ENCODE measurements at regions not wholly inside any gene's neighbourhood (a gene's known extent, or its start where the extent isn't known, plus 50 kb on each side); places are given as distances from the start of the nearest gene placed in this dataset.
A peak's percentile ranks its signal among the peaks of the same experiment; 100 is the strongest.
"Not testable (repeated sequence)": the region's sequence is repeated elsewhere in the genome, so short reads cannot be mapped to it uniquely, and the experiment has no call there.

DNA sequence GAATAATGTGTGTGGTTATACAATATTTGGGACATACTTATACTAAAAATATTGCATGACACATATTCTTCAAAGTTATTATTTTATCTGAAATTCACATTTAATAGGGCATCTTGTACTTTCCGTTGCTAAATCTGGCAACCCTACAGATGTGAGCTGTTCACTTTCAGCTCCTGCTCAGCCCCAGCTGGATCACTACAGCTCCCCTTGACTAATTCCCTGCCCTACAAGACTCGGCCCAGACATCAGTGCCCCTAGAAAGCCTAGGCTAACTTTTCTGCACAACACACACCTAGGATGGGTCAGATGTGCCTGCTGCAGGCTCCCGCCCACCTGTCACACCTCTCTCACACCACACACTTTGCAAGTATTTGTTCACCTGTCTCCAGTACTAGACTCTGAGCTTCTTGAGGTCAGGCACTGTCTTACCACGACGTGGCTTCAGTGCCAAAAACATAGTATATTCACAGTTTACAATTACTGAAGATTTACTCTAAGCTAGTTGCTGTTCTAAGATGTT lies 84.1 kb downstream of the PRR15 start:
- DNase-seq (ENCODE audit: low read depth); H3K4me3 ChIP-seq (ENCODE audit: low read depth, low read length): not testable (repeated sequence)

GRCh38 chr7:29649028-29649716 lies 85.5 kb downstream of the PRR15 start:
- DNase-seq (ENCODE audit: low read depth), result no peak
- no peak overlapping the region for H3K4me3 ChIP-seq (ENCODE audit: low read depth, low read length)

DNA sequence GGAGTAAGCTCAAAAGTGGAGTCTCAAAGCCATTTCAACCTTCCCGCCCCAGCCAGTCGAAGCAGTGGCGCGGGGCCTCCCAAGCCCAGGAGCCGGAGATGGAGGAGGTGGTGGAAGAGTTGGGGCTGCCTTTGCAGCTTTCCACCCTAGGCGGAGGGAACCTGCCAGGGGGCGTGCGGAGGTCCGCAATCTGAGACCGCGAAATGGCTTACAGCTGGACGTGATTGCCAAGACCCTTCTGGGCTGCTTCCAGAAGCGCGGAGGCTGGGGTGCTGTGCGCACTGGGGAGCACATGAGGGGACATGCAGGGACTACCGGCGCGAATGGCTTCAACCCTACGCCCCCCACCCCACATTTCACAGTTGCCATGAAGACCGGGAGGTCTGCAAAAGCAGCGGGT lies 86.2 kb downstream of the PRR15 start:
- DNase-seq (ENCODE audit: low read depth), result no peak
- H3K4me3 ChIP-seq (ENCODE audit: low read depth, low read length), result no peak overlapping the region

DNA sequence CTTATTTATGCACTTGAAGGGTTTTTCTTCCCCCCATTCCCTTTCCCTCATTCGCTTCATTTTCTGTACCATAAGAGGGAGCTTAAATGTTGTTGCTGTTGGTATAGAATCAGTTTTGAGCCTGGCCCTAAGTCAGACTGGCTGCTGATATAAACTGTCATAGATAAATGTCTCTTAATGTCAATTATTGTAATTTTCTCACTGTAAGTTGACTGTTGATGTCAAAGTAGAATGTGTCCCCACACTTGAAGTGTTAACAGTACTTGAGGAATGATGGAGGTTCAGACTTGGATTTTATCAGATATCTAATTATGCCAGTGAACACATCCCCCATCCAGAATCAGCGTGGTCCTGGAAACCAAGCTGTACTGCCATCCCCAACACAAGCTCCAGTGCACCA lies 87.8 kb downstream of the PRR15 start:
- DNase-seq (ENCODE audit: low read depth), result no peak
- no peak overlapping the region for H3K4me3 ChIP-seq (ENCODE audit: low read depth, low read length)

DNA sequence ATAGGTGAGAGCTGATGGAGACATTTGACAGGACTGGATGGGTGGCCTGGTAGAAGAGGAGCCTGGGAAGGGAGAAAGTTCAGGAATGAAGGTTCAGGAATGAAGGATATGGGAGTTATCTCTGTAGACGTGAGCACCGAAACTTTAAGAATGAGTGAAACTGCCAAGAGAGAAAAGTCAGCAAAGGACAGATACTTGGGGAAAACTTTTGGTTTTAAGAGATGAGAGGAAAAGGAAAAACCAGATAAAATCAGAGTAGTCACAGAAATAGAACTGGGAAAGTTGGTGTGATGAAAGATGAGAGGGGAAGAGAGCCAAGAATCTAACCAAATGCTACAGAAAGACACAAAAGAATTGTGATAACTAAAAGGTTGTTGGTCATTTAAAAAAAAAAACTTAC lies 88.9 kb downstream of the PRR15 start:
- DNase-seq (ENCODE audit: low read depth), result no peak
- no peak overlapping the region for H3K4me3 ChIP-seq (ENCODE audit: low read depth, low read length)

- not testable (repeated sequence) for DNase-seq (ENCODE audit: low read depth); H3K4me3 ChIP-seq (ENCODE audit: low read depth, low read length)
These were observed 90.7 kb downstream of the PRR15 start for GRCh38 chr7:29654340-29654739.

DNA sequence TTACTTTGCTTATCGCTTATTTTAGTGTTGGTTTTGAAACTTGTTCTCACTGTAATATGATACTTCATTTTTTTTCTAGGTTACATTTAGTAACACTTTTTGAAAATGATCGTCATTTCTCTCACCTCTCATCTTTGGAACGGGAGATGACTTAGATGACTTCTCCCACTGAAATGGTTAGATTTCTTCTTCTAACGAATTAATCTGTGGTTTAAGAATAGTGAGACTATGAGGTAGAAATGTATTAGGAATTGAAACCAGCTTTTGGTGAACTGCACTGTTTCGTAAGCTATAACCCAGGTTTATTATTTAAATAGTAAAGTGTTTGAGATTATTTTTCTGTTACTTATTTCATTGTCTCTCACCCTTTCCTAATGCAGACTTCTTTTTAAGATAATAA lies 93.7 kb downstream of the PRR15 start:
- H3K4me3 ChIP-seq (ENCODE audit: low read depth, low read length), result no peak overlapping the region
- DNase-seq (ENCODE audit: low read depth), result no peak

DNA sequence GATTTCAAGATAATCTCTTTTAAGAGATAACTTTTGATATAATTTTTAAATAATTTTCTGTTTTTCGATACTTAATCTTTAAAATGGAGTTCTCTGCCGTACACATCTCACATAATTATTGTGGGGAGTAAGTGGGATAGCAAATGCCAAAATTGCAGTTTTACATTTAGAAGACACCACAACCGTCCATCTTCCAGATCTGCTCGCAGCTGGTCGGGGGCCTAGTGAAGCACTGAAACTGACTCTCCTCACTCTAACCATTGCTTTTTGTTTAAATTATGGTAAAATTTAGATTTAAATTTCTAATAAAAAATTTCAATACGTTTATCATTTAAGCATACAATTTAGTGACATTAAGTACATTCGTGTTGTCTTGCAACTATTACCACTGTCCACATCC lies 94.2 kb downstream of the PRR15 start:
- DNase-seq (ENCODE audit: low read depth), result no peak
- H3K4me3 ChIP-seq (ENCODE audit: low read depth, low read length), result no peak overlapping the region

DNA sequence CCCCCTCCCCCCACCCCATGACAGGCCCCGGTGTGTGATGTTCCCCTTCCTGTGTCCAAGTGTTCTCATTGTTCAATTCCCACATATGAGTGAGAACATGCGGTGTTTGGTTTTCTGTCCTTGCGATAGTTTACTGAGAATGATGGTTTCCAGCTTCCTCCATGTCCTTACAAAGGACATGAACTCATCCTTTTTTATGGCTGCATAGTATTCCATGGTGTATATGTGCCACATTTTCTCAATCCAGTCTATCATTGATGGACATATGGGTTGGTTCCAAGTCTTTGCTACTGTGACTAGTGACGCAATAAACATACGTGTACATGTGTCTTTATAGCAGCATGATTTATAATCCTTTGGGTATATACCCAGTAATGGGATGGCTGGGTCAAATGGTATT lies 95.6 kb downstream of the PRR15 start:
- not testable (repeated sequence) for H3K4me3 ChIP-seq (ENCODE audit: low read depth, low read length); DNase-seq (ENCODE audit: low read depth)

- not testable (repeated sequence) for DNase-seq (ENCODE audit: low read depth); H3K4me3 ChIP-seq (ENCODE audit: low read depth, low read length)
These were observed 99.3 kb downstream of the PRR15 start for GRCh38 chr7:29662899-29663298.

GRCh38 chr7:29664999-29665398 lies 101.4 kb downstream of the PRR15 start:
- not testable (repeated sequence) for H3K4me3 ChIP-seq (ENCODE audit: low read depth, low read length); DNase-seq (ENCODE audit: low read depth)

DNA sequence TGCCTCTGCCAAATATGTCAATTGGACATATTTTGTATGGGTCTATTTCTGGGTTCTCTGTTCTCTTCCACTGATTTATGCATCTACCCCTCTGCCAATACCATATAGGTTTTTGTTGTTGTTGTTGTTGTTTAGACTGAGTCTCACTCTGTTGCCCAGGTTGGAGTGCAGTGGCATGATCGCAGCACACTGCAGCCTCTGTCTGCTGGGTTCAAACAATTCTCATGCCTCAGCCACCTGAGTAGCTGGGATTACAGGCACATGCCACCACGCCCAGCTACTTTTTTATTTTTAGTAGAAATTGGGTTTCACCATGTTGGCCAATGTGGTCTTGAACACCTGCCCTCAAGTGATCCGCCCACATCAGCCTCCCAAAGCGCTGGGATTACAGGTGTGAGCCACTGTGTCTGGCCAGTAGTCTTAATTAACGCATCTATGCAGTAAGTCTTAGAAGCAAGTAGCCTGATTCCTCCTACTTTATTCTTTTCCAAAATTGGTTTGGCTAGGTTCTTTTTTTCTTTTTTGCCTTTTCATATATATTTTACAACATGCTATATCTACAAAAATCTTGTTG lies 103.5 kb downstream of the PRR15 start:
- H3K4me3 ChIP-seq (ENCODE audit: low read depth, low read length); DNase-seq (ENCODE audit: low read depth): not testable (repeated sequence)

GRCh38 chr7:29671286-29671685 lies 107.7 kb downstream of the PRR15 start:
- not testable (repeated sequence) for H3K4me3 ChIP-seq (ENCODE audit: low read depth, low read length); DNase-seq (ENCODE audit: low read depth)

DNA sequence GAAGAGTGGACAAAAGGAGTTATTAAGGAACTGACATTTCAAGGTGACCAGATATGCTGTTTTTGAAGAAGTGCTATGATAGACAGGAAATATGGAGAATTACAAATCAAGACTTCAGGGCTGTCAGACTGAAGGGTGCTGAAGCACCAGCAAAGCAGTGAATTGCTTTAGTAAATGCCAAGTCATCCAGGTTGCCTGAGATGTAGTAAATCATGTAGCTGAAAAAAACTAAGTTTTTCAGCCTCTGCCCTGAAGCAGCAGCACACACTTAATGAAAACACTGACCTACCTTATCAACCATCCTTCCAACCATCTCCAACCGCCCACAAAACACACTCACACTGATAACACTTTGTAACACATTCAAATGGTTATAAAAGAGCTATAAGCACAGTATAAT lies 110.0 kb downstream of the PRR15 start:
- not testable (repeated sequence) for DNase-seq (ENCODE audit: low read depth); H3K4me3 ChIP-seq (ENCODE audit: low read depth, low read length)

- not testable (repeated sequence) for H3K4me3 ChIP-seq (ENCODE audit: low read depth, low read length); DNase-seq (ENCODE audit: low read depth)
These were observed 111.0 kb downstream of the PRR15 start for GRCh38 chr7:29674626-29675025.

DNA sequence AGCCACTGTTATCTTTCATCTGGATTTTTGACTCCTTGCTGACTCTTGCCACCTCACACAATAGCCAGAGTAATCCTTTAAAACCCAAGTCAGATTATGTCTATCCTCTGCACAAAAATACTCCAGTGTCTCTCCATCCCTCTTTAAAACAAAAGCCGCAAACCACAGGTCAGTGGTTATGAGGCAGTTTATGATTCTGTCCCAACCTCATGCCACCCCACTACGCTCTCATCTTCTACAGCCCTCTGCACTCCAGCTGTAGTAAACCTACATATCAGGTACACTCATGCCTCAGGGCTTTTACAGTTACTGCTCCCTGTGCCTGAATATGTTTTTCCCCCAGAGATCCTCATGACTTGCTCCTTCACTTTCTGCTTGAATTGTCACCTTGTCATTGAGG lies 113.6 kb downstream of the PRR15 start:
- DNase-seq (ENCODE audit: low read depth); H3K4me3 ChIP-seq (ENCODE audit: low read depth, low read length): not testable (repeated sequence)

DNA sequence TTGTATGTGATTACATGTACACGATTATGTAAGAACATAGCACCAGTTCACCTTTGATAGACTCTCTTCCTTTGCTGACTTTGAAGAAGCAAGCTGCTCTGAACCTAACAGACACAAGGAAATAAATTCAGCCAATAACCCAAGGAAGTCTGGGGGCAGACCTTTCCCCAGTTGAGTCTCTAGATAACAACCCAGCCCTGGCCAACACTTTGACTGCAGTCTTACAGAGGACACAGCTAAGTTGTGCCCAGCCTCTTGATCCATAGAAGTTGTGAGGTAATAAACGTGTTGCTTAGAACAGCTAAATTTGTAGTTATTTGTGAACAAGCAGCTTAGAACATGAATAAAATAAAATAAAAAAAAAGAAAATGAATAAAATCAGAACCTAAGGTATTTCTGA lies 116.3 kb downstream of the PRR15 start:
- not testable (repeated sequence) for H3K4me3 ChIP-seq (ENCODE audit: low read depth, low read length); DNase-seq (ENCODE audit: low read depth)

DNA sequence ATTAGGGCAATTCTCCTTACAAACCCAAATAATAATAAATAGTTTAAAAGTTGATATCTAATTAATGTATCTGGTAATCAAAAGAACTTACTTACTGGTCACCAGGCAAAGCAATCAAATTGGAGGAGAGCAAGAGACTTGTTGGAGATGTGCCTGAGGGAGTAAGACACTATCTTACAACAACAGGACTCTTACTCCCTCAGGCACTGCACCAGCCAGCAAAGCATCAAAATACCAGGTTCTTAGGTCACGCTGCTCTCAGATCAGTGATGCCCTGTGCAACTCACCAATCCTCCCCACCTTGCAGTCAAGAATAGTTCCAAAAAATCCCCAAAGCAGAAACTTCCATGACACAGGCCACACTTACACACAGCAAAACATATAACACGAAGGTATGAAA lies 117.0 kb downstream of the PRR15 start:
- DNase-seq (ENCODE audit: low read depth); H3K4me3 ChIP-seq (ENCODE audit: low read depth, low read length): not testable (repeated sequence)

DNA sequence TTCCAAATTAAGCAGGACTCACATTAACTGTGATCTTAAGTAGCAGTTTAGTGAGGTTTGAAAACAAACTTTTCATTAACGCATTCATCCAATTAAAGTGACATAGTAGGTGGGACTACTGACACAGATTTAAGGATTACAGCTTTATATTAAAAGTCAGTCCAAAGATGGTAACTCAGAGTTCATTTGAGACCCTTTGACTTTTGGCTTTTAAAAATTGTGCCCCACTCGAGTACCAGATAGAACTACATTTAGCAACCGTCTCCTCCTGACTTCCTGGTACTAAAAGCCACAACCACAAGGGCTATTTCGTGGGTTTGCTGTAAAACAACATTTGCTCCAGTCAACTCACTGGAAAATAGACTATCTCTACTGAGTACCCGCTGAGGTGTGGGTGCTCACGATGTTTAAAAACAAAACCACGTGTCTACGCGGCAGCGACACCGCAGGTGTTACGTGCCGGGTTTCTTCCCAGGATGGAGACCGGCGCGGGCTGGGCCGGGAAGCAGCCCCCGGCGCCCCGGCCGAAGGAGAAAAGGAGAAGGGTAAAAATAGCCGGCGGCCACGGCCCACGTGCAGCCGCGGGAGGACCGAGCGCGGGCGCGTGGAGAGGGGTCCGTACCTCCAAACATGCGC lies 120.6 kb downstream of the PRR15 start:
- not testable (repeated sequence) for DNase-seq (ENCODE audit: low read depth)
- peak overlapping the region; percentile 57 for H3K4me3 ChIP-seq (ENCODE audit: low read depth, low read length)

DNA sequence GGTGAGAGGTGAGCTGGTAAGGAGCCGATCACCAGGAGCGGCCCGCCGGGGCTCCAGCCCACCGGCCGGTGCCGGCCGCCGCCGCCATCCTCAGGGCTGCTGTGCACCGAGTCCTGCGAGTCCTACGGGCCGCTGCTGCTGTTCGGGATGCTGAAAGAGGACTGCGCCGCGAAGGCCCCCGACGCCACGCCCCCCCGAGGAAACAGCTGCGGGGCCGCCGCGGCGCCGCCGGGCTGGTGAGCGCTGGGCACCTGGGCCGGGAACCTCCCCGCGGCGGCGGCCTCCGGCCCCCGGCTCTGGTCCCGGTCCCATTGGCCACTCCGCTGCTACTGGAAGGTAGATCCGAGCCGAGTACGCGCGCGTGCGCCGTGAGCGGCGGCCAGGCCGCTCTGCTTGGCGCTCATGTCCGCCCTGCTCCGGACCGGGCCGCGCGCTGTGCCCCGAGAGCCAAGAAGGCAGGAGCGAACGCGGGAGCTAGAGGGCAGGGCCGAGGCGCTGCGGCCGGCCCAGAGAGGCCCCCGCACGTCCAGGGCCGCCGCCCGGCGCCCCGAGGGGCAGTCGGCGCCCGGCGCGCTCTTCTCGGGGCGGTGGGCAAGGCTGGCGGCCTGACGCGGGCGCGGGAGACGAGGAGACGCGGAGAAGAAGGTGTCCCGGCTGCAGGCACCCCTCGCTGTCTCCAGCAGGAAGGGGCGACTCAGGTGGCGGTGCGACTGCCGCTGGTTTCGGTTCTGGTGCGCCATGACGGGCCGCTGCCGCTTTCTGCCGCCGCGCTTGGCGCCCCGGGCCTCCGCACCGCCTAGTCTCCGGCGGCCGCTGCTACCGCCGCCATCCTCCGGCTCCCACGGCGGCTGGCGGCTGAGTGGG lies 121.3 kb upstream of the WIPF3 start:
- H3K4me3 ChIP-seq (ENCODE audit: low read depth, low read length), result peak overlapping the region; percentile 57
- peak; percentile 14 for DNase-seq (ENCODE audit: low read depth)
